ENCODE measurements at regions not wholly inside any gene's neighbourhood (a gene's known extent, or its start where the extent isn't known, plus 50 kb on each side); places are given as distances from the start of the nearest gene placed in this dataset.

DNA sequence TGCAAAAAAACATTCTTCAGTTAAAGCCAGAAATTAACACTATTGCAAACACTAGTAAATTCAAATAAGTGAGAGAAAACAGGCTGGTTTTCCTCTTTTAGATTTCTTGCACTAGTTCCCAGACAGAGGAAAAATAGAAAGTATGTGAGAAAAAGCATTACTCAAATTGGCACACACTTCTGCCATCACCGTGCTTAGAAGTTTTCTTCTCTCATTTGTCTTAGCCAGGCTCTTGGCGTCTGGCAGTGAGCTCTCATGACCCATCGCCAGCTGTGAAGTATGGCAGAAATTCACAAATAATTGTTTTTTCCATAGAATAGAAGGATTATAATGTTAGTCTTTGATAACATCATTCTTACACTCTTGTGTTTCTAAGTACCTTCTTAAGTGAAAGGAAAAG is 515.9 kb downstream of the GBE1 start:
- peaks cover 5% of the 10 kb centered on the region for H3K4me1 ChIP-seq (ENCODE audit: insufficient read depth, low read length)
- H3K9me3 ChIP-seq (ENCODE audit: low read length) = no peaks in the 10 kb centered on the region
- H2AFZ ChIP-seq (ENCODE audit: low read depth, low read length) = no peak overlapping the region
- no peaks in the 10 kb centered on the region for H3K36me3 ChIP-seq (ENCODE audit: insufficient read depth, low read length)
- H3K27me3 ChIP-seq (ENCODE audit: insufficient read depth, low read length) = no peaks in the 10 kb centered on the region
- no peak overlapping the region for H3K4me3 ChIP-seq (ENCODE audit: low read length)

DNA sequence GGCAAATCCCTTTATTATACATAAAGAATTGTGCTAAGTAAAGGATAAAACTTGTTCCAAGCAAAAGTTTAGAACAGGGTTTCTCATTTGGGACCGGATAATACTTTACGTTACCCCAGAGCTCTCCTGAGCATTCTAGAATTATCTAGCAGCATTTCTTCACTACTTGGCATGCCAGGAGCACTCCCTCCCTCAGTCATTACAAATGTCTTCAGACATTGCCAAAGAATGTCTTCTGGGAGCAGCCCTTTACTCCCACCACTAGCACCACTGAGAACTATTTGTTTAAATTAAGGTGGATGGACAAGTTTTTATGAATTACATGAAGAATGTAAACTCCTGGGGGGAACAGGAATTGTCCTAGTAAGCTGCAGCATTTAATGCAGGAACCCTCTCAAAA is 516.4 kb downstream of the GBE1 start:
- no peaks in the 10 kb centered on the region for H3K36me3 ChIP-seq (ENCODE audit: insufficient read depth, low read length)
- H2AFZ ChIP-seq (ENCODE audit: low read depth, low read length) = no peak overlapping the region
- H3K4me1 ChIP-seq (ENCODE audit: insufficient read depth, low read length) = peaks cover 5% of the 10 kb centered on the region
- H3K27me3 ChIP-seq (ENCODE audit: insufficient read depth, low read length) = no peaks in the 10 kb centered on the region
- no peaks in the 10 kb centered on the region for H3K9me3 ChIP-seq (ENCODE audit: low read length)
- H3K4me3 ChIP-seq (ENCODE audit: low read length) = no peak overlapping the region

DNA sequence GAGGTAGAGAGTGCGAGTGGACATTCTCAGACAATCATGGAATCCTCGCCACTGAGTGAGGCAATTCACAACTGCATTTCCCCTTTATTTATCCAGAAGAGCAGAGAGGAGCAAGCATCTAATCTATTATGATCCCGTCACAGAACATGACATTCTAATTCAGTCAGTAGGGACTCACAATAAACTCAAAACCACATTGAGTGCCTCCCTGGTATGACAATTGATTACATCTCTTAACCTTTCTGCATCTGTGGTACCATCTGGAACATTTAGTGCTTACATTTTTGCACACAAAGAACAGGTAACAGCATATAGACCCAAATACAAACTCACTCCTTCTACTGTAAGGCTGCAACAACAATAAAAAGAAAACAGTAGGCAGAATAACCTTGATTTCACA is 517.2 kb downstream of the GBE1 start:
- H3K4me3 ChIP-seq (ENCODE audit: low read length) = no peak overlapping the region
- H2AFZ ChIP-seq (ENCODE audit: low read depth, low read length) = no peak overlapping the region
- H3K4me1 ChIP-seq (ENCODE audit: insufficient read depth, low read length) = peaks cover 5% of the 10 kb centered on the region

DNA sequence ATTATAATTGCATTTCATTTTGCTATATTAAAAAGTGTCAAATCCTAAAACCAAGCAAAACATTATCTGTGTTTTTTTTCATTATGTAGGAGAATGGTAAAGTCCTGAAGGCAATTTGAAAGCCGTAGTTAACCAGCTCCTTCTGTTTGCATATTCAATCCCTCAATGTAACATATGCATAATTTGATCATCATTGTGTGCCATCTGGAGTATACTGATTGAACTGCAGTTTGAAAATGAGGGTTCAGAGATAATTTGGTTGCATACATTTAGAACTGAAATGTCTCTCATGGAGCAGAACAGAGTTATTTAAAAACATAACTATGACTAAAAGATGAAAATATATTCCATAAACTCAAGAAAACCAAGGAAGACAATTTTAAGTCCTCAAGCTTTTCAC is 518.6 kb downstream of the GBE1 start:
- Histone ChIP-seq H3K36me3 (ENCODE audit: insufficient read depth, low read length) (no peaks in the 10 kb centered on the region), H2AFZ (ENCODE audit: low read depth, low read length) (no peak overlapping the region), H3K4me1 (ENCODE audit: insufficient read depth, low read length) (peaks cover 11% of the 10 kb centered on the region), H3K9me3 (ENCODE audit: low read length) (no peaks in the 10 kb centered on the region), H3K27me3 (ENCODE audit: insufficient read depth, low read length) (no peaks in the 10 kb centered on the region), H3K4me3 (ENCODE audit: low read length) (no peak overlapping the region)

More for the DNA sequence above, 517.2 kb downstream of the GBE1 start:
- H3K27me3 ChIP-seq (ENCODE audit: insufficient read depth, low read length) = no peaks in the 10 kb centered on the region
- no peaks in the 10 kb centered on the region for H3K9me3 ChIP-seq (ENCODE audit: low read length)
- H3K36me3 ChIP-seq (ENCODE audit: insufficient read depth, low read length) = no peaks in the 10 kb centered on the region

DNA sequence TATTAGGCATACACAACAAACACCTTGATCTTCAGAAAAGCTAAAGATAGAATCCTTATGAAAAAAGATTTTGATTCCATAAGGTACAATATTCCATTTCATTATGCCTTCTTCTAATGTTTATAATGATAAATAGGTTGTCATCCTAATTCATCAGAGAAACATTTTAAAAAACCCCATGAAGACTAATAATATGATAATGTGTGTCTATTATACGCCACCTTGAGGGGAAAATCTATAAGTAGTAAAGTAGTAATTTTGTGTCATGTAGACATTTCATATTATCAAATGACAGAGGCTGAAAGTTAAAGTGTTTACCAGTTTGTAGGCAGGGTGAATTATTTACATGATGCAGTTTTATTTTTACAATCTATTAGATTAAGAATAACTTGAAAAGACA is 524.3 kb downstream of the GBE1 start:
- Histone ChIP-seq H3K4me1 (ENCODE audit: insufficient read depth, low read length) (peaks cover 11% of the 10 kb centered on the region), H3K9me3 (ENCODE audit: low read length) (no peaks in the 10 kb centered on the region), H3K27me3 (ENCODE audit: insufficient read depth, low read length) (no peaks in the 10 kb centered on the region), H3K36me3 (ENCODE audit: insufficient read depth, low read length) (no peaks in the 10 kb centered on the region), H2AFZ (ENCODE audit: low read depth, low read length) (no peak overlapping the region), H3K4me3 (ENCODE audit: low read length) (no peak overlapping the region)

DNA sequence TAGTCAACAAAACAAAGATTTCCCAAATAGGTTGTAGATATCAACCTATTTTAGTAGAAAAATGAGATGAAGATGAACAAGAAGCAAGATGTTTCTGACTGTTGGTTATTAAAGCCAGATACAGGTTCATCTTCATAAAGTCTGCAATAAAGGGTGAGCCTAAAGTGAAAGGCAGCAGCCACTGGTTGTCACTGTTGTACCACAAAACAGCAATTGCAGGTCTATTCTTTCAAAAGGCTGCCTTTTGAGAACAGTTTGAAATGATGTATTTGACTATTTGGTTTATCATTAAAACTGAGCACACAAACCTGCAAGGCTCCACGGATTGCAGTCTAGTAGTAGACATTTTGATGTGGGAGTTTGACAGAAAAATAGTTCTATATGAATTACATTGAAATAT is 543.4 kb downstream of the GBE1 start:
- H3K4me3 ChIP-seq (ENCODE audit: low read length) = no peak overlapping the region
- H2AFZ ChIP-seq (ENCODE audit: low read depth, low read length) = no peak overlapping the region
- no peaks in the 10 kb centered on the region for H3K36me3 ChIP-seq (ENCODE audit: insufficient read depth, low read length)
- no peaks in the 10 kb centered on the region for H3K4me1 ChIP-seq (ENCODE audit: insufficient read depth, low read length)
- H3K9me3 ChIP-seq (ENCODE audit: low read length) = no peaks in the 10 kb centered on the region
- no peaks in the 10 kb centered on the region for H3K27me3 ChIP-seq (ENCODE audit: insufficient read depth, low read length)

DNA sequence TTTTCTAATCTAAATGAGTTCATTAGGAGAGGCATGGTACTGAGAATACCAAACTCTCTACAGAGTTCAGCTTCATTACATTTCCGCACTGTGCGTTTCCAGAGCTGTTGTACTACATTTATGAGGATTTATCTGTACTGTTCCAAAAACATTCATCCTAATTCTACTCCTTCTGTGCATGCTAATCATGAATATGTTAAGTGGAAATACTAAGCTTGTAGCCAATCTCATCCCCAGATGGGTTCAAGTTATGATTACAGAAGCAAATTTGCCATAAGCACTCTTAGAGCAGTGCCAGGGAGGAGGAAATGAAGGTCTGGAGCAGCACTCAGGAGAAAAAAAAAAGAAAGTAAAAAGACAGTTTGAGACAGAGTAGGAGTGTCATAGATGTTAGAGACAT is 544.3 kb downstream of the GBE1 start:
- H3K9me3 ChIP-seq (ENCODE audit: low read length) = no peaks in the 10 kb centered on the region
- H3K4me3 ChIP-seq (ENCODE audit: low read length) = no peak overlapping the region
- H3K27me3 ChIP-seq (ENCODE audit: insufficient read depth, low read length) = no peaks in the 10 kb centered on the region
- no peaks in the 10 kb centered on the region for H3K36me3 ChIP-seq (ENCODE audit: insufficient read depth, low read length)
- no peak overlapping the region for H2AFZ ChIP-seq (ENCODE audit: low read depth, low read length)
- no peaks in the 10 kb centered on the region for H3K4me1 ChIP-seq (ENCODE audit: insufficient read depth, low read length)

DNA sequence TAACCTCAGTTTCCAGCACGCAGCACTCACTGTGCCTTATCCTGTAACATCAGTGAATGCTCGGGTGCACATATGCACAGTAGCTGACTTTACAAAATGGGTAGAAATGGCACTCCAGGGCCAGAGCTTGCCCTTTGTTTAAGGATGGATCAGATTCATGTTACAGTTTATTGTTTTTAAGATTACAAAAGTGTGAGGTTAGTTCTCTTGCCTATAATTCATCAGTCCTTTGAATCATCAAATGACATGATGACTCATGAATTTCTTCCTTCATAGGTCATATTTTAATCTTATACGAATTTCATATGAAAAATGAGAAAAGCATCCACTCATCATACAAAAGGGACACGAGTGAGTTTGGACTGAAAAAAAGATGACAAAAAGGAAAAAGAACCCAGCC is 545.3 kb downstream of the GBE1 start:
- no peaks in the 10 kb centered on the region for H3K9me3 ChIP-seq (ENCODE audit: low read length)
- H3K4me1 ChIP-seq (ENCODE audit: insufficient read depth, low read length) = no peaks in the 10 kb centered on the region
- H2AFZ ChIP-seq (ENCODE audit: low read depth, low read length) = no peak overlapping the region
- no peaks in the 10 kb centered on the region for H3K27me3 ChIP-seq (ENCODE audit: insufficient read depth, low read length)
- no peak overlapping the region for H3K4me3 ChIP-seq (ENCODE audit: low read length)
- no peaks in the 10 kb centered on the region for H3K36me3 ChIP-seq (ENCODE audit: insufficient read depth, low read length)

DNA sequence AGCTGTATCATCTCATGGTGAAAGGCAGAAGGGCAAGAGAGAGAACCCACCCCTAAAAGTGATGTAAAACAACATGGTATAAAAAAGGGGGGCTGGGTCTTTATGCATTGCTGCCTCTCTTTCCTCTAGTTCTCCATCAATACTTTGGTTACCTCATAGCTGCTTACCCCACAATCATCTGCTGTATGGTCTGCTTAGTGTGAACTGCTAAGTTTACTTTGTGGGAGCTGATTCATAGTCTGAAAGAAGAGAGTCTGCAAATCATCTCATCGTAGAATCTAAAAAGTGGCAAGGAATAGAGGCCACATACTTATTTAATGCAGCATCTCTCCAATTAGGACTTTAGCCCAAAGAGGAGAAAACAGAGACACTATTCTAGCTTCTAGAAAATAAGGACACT is 546.8 kb downstream of the GBE1 start:
- Histone ChIP-seq H2AFZ (ENCODE audit: low read depth, low read length) (no peak overlapping the region), H3K9me3 (ENCODE audit: low read length) (no peaks in the 10 kb centered on the region), H3K4me3 (ENCODE audit: low read length) (no peak overlapping the region), H3K4me1 (ENCODE audit: insufficient read depth, low read length) (no peaks in the 10 kb centered on the region), H3K27me3 (ENCODE audit: insufficient read depth, low read length) (no peaks in the 10 kb centered on the region), H3K36me3 (ENCODE audit: insufficient read depth, low read length) (no peaks in the 10 kb centered on the region)

DNA sequence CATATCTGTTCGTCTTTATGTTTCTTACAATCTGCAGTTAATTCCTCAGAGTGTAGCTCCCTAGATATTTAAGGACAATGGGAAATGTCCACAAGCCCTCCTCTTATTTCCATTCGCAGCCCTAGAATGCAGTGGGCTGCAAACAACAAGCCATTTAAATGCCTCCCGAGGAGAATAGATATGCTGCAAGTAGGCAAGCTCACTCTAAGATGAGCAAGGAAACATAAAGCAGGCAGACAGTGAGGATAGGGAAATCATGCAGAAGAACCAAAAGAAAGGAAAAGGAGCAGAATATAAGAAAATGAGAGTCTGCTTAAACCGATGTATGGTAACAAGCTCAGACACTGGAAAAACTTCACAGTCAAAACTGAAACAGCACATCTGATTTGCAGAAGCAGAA is 561.9 kb downstream of the GBE1 start:
- H3K4me1 ChIP-seq (ENCODE audit: insufficient read depth, low read length) = no peaks in the 10 kb centered on the region
- no peaks in the 10 kb centered on the region for H3K27me3 ChIP-seq (ENCODE audit: insufficient read depth, low read length)
- H2AFZ ChIP-seq (ENCODE audit: low read depth, low read length) = no peak overlapping the region
- no peaks in the 10 kb centered on the region for H3K9me3 ChIP-seq (ENCODE audit: low read length)
- H3K4me3 ChIP-seq (ENCODE audit: low read length) = no peak overlapping the region
- H3K36me3 ChIP-seq (ENCODE audit: insufficient read depth, low read length) = no peaks in the 10 kb centered on the region

DNA sequence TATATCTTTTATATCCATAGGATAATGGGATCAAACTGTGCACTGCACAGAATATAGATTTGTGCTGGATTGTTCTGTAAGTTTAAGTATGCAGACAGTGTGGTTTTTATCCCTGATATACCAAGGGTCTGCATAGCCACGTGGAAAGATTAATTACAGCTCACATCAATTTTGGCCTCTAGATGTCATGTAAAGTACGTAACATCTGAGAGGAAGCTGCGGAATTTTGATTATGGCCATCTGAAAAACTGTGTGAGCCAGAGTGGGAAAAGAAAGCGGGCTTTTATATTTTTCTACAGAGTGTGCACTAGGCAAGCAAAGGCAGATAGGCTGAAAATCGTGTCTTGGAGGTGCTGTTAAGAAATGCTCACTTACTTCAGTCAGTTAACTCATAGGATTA is 562.7 kb downstream of the GBE1 start:
- Histone ChIP-seq H3K36me3 (ENCODE audit: insufficient read depth, low read length) (no peaks in the 10 kb centered on the region), H3K4me3 (ENCODE audit: low read length) (no peak overlapping the region), H3K4me1 (ENCODE audit: insufficient read depth, low read length) (no peaks in the 10 kb centered on the region), H3K9me3 (ENCODE audit: low read length) (no peaks in the 10 kb centered on the region), H3K27me3 (ENCODE audit: insufficient read depth, low read length) (no peaks in the 10 kb centered on the region), H2AFZ (ENCODE audit: low read depth, low read length) (no peak overlapping the region)

DNA sequence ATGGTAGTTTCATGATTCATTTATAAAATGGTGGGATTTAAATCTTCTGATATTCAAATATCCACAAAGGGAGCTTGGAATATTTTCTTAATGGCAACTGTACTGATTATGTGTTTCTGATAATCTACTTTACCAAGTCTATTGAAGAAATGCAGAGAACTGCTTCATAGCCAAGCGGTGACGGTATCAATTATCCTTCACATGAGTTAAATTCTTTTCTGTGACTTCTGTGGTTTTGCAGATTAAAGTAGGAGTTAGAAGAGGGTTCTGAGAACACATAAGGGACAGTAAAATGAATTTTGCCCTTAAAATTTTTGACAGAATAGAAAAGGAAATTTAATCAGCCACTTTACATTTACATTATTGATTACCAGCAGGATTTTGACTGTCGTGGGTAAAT is 563.2 kb downstream of the GBE1 start:
- H3K4me3 ChIP-seq (ENCODE audit: low read length) = no peak overlapping the region
- H3K4me1 ChIP-seq (ENCODE audit: insufficient read depth, low read length) = no peaks in the 10 kb centered on the region
- H3K27me3 ChIP-seq (ENCODE audit: insufficient read depth, low read length) = no peaks in the 10 kb centered on the region
- H2AFZ ChIP-seq (ENCODE audit: low read depth, low read length) = no peak overlapping the region
- no peaks in the 10 kb centered on the region for H3K36me3 ChIP-seq (ENCODE audit: insufficient read depth, low read length)
- H3K9me3 ChIP-seq (ENCODE audit: low read length) = no peaks in the 10 kb centered on the region

DNA sequence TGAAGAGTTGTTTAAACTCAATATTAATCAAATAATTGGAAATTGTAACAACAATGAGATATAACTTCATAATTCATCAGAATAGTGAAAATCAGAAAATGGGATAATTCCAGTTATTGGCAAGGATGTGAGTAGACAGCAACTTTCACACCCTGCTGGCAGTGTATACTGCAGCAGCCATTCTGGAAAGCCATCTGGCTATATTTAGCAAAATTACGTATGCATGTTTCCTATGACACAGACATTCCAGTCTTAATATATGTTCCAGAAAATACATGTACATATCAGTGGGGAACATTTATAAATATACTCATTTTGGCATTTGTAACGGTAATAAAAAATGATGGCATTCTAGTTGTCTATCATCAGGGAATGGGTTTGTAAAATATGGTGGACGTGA is 564.1 kb downstream of the GBE1 start:
- no peaks in the 10 kb centered on the region for H3K27me3 ChIP-seq (ENCODE audit: insufficient read depth, low read length)
- H3K4me3 ChIP-seq (ENCODE audit: low read length) = no peak overlapping the region
- H2AFZ ChIP-seq (ENCODE audit: low read depth, low read length) = no peak overlapping the region
- H3K4me1 ChIP-seq (ENCODE audit: insufficient read depth, low read length) = no peaks in the 10 kb centered on the region
- no peaks in the 10 kb centered on the region for H3K36me3 ChIP-seq (ENCODE audit: insufficient read depth, low read length)
- no peaks in the 10 kb centered on the region for H3K9me3 ChIP-seq (ENCODE audit: low read length)

DNA sequence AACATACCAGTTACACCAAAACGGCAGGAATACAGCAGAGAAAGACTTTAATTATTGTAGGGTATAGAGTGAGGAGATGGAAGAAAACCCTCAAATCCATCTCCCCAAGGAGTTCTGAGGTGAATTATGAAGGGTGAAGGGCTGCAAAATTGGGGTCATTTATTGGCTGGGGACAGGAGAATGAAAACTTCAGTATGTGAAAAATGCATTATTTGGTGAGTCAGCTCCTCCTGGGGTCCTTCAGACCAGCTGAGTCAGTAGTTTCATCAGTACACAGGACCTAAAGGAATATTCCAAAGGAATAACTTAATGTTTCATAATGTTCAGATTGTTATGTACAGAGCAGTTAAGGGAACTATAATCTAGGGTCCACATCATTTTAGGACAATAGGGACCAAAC is 566.0 kb downstream of the GBE1 start:
- no peaks in the 10 kb centered on the region for H3K9me3 ChIP-seq (ENCODE audit: low read length)
- no peaks in the 10 kb centered on the region for H3K4me1 ChIP-seq (ENCODE audit: insufficient read depth, low read length)
- no peak overlapping the region for H2AFZ ChIP-seq (ENCODE audit: low read depth, low read length)
- no peak overlapping the region for H3K4me3 ChIP-seq (ENCODE audit: low read length)
- H3K27me3 ChIP-seq (ENCODE audit: insufficient read depth, low read length) = no peaks in the 10 kb centered on the region
- H3K36me3 ChIP-seq (ENCODE audit: insufficient read depth, low read length) = no peaks in the 10 kb centered on the region
